GM10266 (cell line): ENCODE measurements at regions not wholly inside any gene's neighbourhood (a gene's known extent, or its start where the extent isn't known, plus 50 kb on each side); places are given as distances from the start of the nearest gene placed in this dataset.

Experiments
- DNase-seq: peaks from one replicate; pipeline ENCODE4 v3.0.0; 2012; ENCODE audit errors: extremely low spot score
- TF ChIP-seq, protein P1 (sequence below): IDR thresholded peaks from 2 replicates; pipeline ENCODE4 v1.5.1; 2012; ENCODE audit warnings: mild to moderate bottlenecking, low read depth; ENCODE audit not compliant: control insufficient read depth, insufficient read depth; ENCODE audit errors: missing control alignments

DNA sequence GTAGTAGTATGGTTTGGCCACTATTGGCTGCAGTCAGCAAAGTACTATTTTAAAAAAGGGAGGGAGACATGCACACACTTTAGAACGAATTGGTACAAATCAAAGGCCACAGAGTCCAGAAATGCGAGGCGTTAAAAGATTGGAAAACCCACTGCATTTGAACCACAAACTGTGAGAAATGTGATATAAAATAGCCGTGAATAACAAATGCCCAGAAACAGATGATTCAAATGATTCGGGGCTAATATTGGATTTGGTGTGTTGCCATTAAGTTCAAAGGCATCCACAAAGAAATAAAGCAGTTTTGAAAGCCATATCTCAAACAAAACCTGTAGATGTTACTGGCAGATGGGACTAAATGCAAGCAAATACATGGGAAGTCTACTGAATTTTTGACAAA is 140.9 kb upstream of the HMHB1 start:
- DNase-seq, result no peak
- TF ChIP-seq, protein P1, sequence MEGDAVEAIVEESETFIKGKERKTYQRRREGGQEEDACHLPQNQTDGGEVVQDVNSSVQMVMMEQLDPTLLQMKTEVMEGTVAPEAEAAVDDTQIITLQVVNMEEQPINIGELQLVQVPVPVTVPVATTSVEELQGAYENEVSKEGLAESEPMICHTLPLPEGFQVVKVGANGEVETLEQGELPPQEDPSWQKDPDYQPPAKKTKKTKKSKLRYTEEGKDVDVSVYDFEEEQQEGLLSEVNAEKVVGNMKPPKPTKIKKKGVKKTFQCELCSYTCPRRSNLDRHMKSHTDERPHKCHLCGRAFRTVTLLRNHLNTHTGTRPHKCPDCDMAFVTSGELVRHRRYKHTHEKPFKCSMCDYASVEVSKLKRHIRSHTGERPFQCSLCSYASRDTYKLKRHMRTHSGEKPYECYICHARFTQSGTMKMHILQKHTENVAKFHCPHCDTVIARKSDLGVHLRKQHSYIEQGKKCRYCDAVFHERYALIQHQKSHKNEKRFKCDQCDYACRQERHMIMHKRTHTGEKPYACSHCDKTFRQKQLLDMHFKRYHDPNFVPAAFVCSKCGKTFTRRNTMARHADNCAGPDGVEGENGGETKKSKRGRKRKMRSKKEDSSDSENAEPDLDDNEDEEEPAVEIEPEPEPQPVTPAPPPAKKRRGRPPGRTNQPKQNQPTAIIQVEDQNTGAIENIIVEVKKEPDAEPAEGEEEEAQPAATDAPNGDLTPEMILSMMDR, result no peak

DNA sequence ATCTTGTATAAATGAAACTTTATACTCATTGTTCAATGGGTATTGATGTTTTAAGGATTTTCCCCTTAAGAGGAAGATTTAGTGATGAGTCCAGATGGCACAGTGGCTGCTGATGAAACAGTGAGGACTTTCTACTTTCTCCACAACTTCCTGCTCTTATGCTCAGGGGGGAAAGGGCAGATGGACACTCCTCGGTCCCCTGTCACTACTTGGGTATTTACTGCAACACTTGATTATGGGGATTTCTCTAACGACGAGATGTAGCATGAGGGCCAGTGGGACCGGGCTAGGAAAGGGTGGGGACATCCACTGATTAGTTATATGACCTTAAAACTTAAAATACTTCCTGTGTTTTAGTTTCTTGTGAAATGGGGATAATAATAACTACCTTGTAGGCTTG is 146.1 kb upstream of the HMHB1 start:
- no peak for DNase-seq
- TF ChIP-seq, protein P1, result no peak

DNA sequence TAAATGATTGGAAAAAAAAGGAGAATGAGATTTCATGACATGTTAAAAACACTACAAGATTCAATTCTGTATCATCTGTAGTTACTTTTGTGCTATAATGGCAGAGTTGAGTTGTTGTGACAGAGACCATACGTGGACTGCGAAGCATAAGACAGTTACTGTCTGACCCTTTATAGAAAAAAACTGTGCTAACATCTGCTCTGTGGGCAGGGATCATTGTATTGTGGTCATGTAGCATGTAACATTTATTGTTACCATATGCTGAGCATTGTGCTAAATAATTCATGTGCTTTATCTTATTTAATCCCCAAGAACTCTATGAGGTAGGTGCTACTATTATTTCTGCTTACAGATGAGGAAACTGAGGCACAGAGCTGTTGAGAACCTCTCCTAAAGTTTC is 147.3 kb upstream of the HMHB1 start:
- no peak for DNase-seq
- TF ChIP-seq, protein P1, result no peak

DNA sequence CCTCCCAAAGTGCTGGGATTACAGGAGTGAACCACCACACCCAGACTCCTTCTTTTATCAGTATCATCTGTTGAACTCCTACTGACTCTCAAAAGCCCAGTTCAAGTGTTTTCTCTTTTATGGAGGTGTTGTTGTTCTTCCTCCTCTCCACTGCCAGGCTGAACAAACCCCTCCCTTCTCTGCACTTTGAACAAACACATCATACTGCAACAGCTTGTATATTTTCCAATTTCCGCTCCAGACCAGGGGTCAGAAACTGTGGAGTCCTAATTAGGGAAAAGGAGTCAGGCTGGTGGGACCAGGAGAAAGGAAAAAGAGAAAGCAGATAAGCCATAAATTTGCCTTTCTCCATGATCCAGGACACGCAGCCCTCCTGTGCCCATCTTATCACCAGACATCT is 148.1 kb upstream of the HMHB1 start:
- DNase-seq, result no peak
- TF ChIP-seq, protein P1, result no peak

DNA sequence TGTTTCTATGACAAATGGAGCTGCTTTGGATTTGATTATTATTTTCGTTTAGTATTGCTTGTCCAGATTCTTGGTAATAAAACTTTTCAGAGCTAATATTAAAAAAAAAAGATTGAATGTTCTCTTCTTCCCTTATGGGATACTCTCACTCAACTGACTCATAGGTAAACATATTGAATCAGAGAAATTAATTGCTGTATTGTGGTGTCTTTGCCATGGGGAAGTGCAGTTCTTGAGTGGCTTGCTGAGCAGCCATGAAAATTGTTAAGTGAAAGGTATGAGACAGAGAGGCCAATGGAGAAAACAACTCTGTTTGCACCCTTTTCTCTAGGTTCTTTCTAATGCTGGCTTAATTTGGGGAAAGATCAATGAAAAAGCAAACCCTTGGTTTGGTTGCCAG is 149.9 kb upstream of the HMHB1 start:
- TF ChIP-seq, protein P1, result no peak
- no peak for DNase-seq

DNA sequence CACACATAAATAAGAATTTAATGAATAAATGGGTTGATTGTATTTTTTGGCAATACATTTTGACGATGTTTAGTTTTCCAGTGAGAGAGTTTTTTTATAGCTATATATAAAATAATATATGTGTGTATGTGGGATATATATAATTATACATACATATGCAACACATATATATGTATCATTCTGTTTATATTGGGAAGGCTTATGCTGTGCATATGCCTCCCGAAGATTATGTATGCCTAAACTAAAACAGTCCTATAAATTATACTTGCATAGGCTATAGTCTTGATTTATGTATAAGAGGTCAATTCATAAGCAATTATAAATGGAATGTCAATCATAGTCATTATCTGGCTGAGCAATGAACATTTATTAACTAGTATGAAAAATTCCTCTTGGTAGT is 151.3 kb upstream of the HMHB1 start:
- TF ChIP-seq, protein P1, result no peak
- DNase-seq, result no peak

DNA sequence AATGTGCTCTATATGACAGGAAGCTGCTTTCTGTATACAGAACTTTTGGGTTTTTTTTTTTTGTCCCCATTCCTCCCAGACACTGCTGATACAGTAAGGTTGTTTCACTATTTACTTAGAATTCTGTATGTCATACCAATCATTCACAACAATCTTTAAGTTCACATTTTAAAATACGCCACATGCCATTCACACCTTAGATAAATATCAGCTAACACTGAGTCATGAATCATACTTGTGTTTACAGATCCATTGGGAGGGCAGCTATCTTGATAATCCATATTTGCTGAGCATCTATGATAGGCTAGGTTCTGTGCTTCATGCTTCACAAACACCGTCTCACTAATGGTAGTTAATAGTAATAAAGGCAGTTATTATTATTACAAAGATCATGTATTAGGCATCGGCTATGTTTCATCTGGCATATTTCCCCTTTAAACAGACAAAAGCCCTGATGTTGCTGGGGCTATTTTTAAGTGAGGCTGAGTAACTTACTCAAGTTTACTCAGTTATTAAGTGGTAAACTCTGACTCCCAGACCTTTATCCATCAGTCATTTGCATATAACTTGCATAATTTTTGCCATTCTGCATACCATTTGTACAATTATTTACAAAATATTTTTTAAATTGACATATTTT is 152.2 kb upstream of the HMHB1 start:
- TF ChIP-seq, protein P1, result no peak
- no peak for DNase-seq
